Gastroesophageal sphincter (tissue), 3 donors: ENCODE measurements at regions not wholly inside any gene's neighbourhood (a gene's known extent, or its start where the extent isn't known, plus 50 kb on each side); places are given as distances from the start of the nearest gene placed in this dataset.

Source experiments
- CTCF ChIP-seq, 4 experiments: fragments of 200-600 bp in 2 of 4; fragments of 450-650 bp in 2 of 4; sonication (generic) in 1 of 4; IDR thresholded peaks; one replicate each; pipeline ENCODE4 v1.5.1; 2017 to 2019; ENCODE audit warnings: antibody characterized with exemption in 4 of 4, mild to moderate bottlenecking in 2 of 4, moderate library complexity in 2 of 4
- EP300 ChIP-seq: sonication (generic); formaldehyde crosslinking; IDR thresholded peaks from one replicate; pipeline ENCODE4 v1.6.1; 2017; ENCODE audit warnings: antibody characterized with exemption, mild to moderate bottlenecking
- POLR2A ChIP-seq, 2 donors: fragments of 450-650 bp; IDR thresholded peaks; one replicate each; pipeline ENCODE4 v1.6.1; 2017; ENCODE audit warnings: antibody characterized with exemption in 2 of 2, mild to moderate bottlenecking in 2 of 2, moderate library complexity in 1 of 2
- POLR2AphosphoS5 ChIP-seq: sonication (generic); formaldehyde crosslinking; IDR thresholded peaks from one replicate; pipeline ENCODE4 v1.6.1; 2017; ENCODE audit warnings: antibody characterized with exemption

- TF ChIP-seq CTCF (IDR thresholded peaks at IDR 0.05) (no peak), EP300 (no peak), POLR2A (IDR thresholded peaks at IDR 0.05) (no peak), POLR2AphosphoS5 (no peak)
Observed at GRCh38 chr3:107315141-107315540, 62.1 kb upstream of the CCDC54 start.
